Stomach (tissue), 4 donors: ENCODE measurements at regions not wholly inside any gene's neighbourhood (a gene's known extent, or its start where the extent isn't known, plus 50 kb on each side); places are given as distances from the start of the nearest gene placed in this dataset.

ENCODE experiments used
- EP300 ChIP-seq: sonication (generic); formaldehyde crosslinking; IDR thresholded peaks from one replicate; pipeline ENCODE4 v1.6.1; 2017; ENCODE audit warnings: antibody characterized with exemption
- POLR2AphosphoS5 ChIP-seq, 3 donors: sonication (generic); formaldehyde crosslinking; IDR thresholded peaks; one replicate each; pipeline ENCODE4 v1.6.1; 2016; ENCODE audit warnings: antibody characterized with exemption in 3 of 3
- TF ChIP-seq, protein P1 (sequence below), 7 experiments: fragments of 450-650 bp in 4 of 7; fragments of 200-600 bp in 3 of 7; sonication (generic) in 3 of 7; IDR thresholded peaks; one replicate each; pipeline ENCODE4 v1.5.1; 2016 to 2019; ENCODE audit warnings: antibody characterized with exemption in 7 of 7, control low read depth in 2 of 7, mild to moderate bottlenecking in 1 of 7

DNA sequence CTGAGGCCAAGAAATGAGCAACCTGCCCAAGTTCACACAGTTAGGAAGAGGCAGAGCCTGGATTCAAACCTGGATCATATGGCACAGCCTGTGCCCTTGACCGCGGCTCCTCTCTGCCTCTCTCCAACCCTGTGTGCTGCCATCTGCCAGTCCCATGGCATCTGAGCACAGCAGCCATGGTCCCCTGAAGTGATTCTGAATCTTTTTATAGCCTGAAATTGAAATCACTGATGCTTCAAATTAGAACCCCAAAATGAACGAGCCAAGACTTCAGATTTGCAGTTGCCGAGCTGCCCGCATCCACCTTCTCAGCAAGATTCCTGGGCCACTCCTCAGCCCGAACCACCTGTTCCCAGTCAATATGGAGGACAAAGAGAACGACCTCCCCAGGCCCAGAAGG is 252.7 kb downstream of the CTTN start:
- TF ChIP-seq, protein P1, sequence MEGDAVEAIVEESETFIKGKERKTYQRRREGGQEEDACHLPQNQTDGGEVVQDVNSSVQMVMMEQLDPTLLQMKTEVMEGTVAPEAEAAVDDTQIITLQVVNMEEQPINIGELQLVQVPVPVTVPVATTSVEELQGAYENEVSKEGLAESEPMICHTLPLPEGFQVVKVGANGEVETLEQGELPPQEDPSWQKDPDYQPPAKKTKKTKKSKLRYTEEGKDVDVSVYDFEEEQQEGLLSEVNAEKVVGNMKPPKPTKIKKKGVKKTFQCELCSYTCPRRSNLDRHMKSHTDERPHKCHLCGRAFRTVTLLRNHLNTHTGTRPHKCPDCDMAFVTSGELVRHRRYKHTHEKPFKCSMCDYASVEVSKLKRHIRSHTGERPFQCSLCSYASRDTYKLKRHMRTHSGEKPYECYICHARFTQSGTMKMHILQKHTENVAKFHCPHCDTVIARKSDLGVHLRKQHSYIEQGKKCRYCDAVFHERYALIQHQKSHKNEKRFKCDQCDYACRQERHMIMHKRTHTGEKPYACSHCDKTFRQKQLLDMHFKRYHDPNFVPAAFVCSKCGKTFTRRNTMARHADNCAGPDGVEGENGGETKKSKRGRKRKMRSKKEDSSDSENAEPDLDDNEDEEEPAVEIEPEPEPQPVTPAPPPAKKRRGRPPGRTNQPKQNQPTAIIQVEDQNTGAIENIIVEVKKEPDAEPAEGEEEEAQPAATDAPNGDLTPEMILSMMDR (IDR thresholded peaks at IDR 0.05): no peak
- no peak for TF ChIP-seq POLR2AphosphoS5 (IDR thresholded peaks at IDR 0.05)
- no peak for TF ChIP-seq EP300
